Transverse colon (tissue), 4 donors: ENCODE measurements at regions not wholly inside any gene's neighbourhood (a gene's known extent, or its start where the extent isn't known, plus 50 kb on each side); places are given as distances from the start of the nearest gene placed in this dataset.

ENCODE experiments used
- DNase-seq: peaks from one replicate; pipeline ENCODE4 v3.0.0-alpha.2; 2019
- H3K27ac ChIP-seq, 4 donors: fragments of 200-600 bp; sonication (generic); 2 replicates each; pipeline ENCODE4 v1.5.1; 2016 to 2018; ENCODE audit warnings: inconsistent platforms in 4 of 4
- H3K27me3 ChIP-seq: fragments of 200-600 bp; sonication (generic); 2 replicates; pipeline ENCODE4 v1.5.1; 2017; ENCODE audit warnings: inconsistent platforms
- H3K36me3 ChIP-seq, 4 donors: fragments of 200-600 bp; sonication (generic); 2 replicates each; pipeline ENCODE4 v1.5.1; 2017 to 2019; ENCODE audit warnings: inconsistent platforms in 4 of 4
- H3K4me1 ChIP-seq, 4 donors: fragments of 200-600 bp; sonication (generic); 2 replicates each; pipeline ENCODE4 v1.5.1; 2017 to 2020; ENCODE audit warnings: inconsistent platforms in 4 of 4
- H3K4me3 ChIP-seq, 4 donors: fragments of 200-600 bp; sonication (generic); 1 replicate in 1 of 4; 2 replicates in 3 of 4; pipeline versions ENCODE4 v1.5.1 to v1.6.1; 2017 to 2019; ENCODE audit warnings: inconsistent platforms in 4 of 4
- H3K9me3 ChIP-seq, 2 donors: fragments of 200-600 bp; sonication (generic); 2 replicates each; pipeline ENCODE4 v1.5.1; 2017 to 2019; ENCODE audit warnings: inconsistent platforms in 2 of 2
- CTCF ChIP-seq, 5 experiments: fragments of 200-600 bp in 3 of 5; fragments of 450-650 bp in 2 of 5; sonication (generic) in 3 of 5; IDR thresholded peaks; 1 replicate in 2 of 5; 2 replicates in 3 of 5; pipeline ENCODE4 v1.5.1; 2016 to 2017; ENCODE audit warnings: antibody characterized with exemption in 5 of 5, inconsistent platforms in 3 of 5, mild to moderate bottlenecking in 2 of 5, moderate library complexity in 1 of 5
- EP300 ChIP-seq: sonication (generic); formaldehyde crosslinking; IDR thresholded peaks from one replicate; pipeline ENCODE4 v1.6.1; 2017; ENCODE audit warnings: antibody characterized with exemption, low read depth
- POLR2A ChIP-seq: fragments of 450-650 bp; IDR thresholded peaks from one replicate; pipeline ENCODE4 v1.6.1; 2016; ENCODE audit warnings: antibody characterized with exemption, mild to moderate bottlenecking, moderate library complexity
- POLR2AphosphoS5 ChIP-seq, 3 donors: sonication (generic); formaldehyde crosslinking; IDR thresholded peaks; one replicate each; pipeline ENCODE4 v1.6.1; 2016; ENCODE audit warnings: antibody characterized with exemption in 3 of 3
- WGBS, 2 donors: methylation state at CpG; one replicate each; pipeline ENCODE4 v1.1.5; 2018; ENCODE audit warnings: low coverage in 1 of 2; 5-methylcytosine and 5-hydroxymethylcytosine counted together
- in situ Hi-C, 4 donors: fragments of 200-750 bp; cut with MboI; loops; one replicate each; pipeline versions ENCODE4 v1.15.0 to v1.15.1; 2017; ENCODE audit warnings: low sequenced_read_pairs in 3 of 4, low pct_ligation_motif_present in 1 of 4, low pct_unique_long_range_greater_than_20kb in 1 of 4
- intact Hi-C: fragments of 100-400 bp; cut with DNase I; formaldehyde crosslinking; loops from one replicate; pipeline ENCODE4 v1.15.1; 2023; ENCODE audit warnings: low total_unique reads

DNA sequence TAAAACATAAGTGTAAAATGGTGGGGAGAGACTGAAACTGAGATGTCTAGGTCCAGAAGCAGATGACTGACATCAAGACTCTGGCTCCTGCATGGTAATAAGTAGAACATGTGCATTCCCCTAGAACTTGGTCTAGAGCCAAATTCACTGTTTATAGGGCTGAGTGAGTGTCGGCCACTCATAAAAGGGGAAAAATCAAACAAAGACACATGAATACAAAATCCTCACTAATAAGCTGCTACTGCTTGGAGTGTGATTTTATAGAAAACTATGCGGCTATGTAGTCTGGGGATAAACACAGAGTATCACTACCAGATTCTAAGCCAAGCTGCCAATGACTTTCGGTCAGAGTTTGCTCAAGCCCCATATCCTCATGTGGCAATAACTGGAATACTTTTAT lies 1080.8 kb upstream of the DDX18 start:
- no peak overlapping the region for H3K4me3 ChIP-seq
- in situ Hi-C loops, result no loop called here
- no peaks in the 10 kb centered on the region for H3K27me3 ChIP-seq
- intact Hi-C loops, result no loop called here
- 8 to 47% methylated on average over 3 of the region's 3 CpGs for WGBS, 2 donors
- H3K9me3 ChIP-seq, result no peaks in the 10 kb centered on the region
- no peak for DNase-seq
- no peaks in the 10 kb centered on the region for H3K36me3 ChIP-seq
- TF ChIP-seq POLR2AphosphoS5 (IDR thresholded peaks at IDR 0.05), result no peak
- TF ChIP-seq EP300, result no peak
- TF ChIP-seq CTCF (IDR thresholded peaks at IDR 0.05), result no peak
- no peak for TF ChIP-seq POLR2A
- no peaks in the 10 kb centered on the region for H3K4me1 ChIP-seq
- H3K27ac ChIP-seq, result no peak overlapping the region

GRCh38 chr2:116737951-116738350 lies 1076.5 kb upstream of the DDX18 start:
- Histone ChIP-seq H3K27me3 (no peaks in the 10 kb centered on the region), H3K27ac (no peak overlapping the region), H3K4me1 (no peaks in the 10 kb centered on the region), H3K9me3 (no peaks in the 10 kb centered on the region), H3K36me3 (no peaks in the 10 kb centered on the region), H3K4me3 (no peak overlapping the region)
- intact Hi-C loops (no loop called here), in situ Hi-C loops (no loop called here)
- TF ChIP-seq CTCF (IDR thresholded peaks at IDR 0.05) (no peak), POLR2A (no peak), POLR2AphosphoS5 (IDR thresholded peaks at IDR 0.05) (no peak), EP300 (no peak)
- DNase-seq, result no peak
- 88 to 89% methylated on average over 3 of the region's 3 CpGs for WGBS, 2 donors

DNA sequence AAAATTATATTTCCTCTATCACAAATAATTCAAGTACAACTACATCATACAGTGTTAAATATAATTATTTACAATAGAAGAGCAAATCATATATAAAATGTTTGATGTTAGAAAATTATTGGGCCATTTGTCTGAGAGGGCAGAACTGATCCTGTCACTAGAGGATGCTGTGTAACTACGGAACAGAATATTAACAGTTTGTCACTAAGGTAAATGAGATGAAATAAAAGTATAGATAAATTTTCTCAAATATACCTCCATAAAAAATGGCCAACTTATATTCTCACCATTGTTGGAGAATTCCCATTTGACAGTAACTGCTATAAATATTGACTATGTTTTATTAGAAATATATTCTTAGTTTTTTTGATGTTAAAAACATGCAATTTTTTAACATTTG lies 1067.4 kb upstream of the DDX18 start:
- in situ Hi-C loops, result no loop called here
- Histone ChIP-seq H3K9me3 (no peaks in the 10 kb centered on the region), H3K4me3 (no peak overlapping the region), H3K36me3 (no peaks in the 10 kb centered on the region), H3K4me1 (no peaks in the 10 kb centered on the region), H3K27ac (no peak overlapping the region), H3K27me3 (no peaks in the 10 kb centered on the region)
- WGBS, 2 donors, result 37 to 47% methylated on average over 1 of the region's 1 CpG
- intact Hi-C loops, result no loop called here
- TF ChIP-seq POLR2A (no peak), CTCF (IDR thresholded peaks at IDR 0.05) (peak; percentile 25 to 72 (median 54))
- no peak for DNase-seq

DNA sequence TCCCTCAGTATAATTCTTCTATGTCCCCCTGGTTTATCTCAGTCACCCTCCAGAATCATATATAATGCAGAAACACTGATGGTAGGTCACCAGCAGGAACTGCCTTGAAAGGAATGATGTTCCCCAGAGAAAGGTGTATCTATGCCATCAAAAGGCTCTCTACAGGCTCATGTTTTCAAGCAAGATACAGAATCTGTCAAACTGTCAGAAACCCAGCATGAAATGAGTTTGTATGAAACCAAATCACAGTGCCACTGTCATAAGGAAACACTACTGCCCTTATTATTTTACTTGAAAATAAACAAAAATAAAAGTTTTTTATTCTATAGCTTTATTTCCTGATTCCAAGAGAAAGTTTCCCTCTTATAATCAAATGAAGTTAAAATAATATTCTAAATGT lies 1064.5 kb upstream of the DDX18 start:
- in situ Hi-C loops, result no loop called here
- Histone ChIP-seq H3K4me3 (no peak overlapping the region), H3K27ac (no peak overlapping the region), H3K36me3 (no peaks in the 10 kb centered on the region), H3K27me3 (no peaks in the 10 kb centered on the region), H3K9me3 (no peaks in the 10 kb centered on the region), H3K4me1 (no peaks in the 10 kb centered on the region)
- intact Hi-C loops, result no loop called here
- TF ChIP-seq CTCF (IDR thresholded peaks at IDR 0.05) (no peak), POLR2AphosphoS5 (IDR thresholded peaks at IDR 0.05) (no peak), POLR2A (no peak), EP300 (no peak)
- no peak for DNase-seq
